IMR-90 (cell line): ENCODE measurements at regions not wholly inside any gene's neighbourhood (a gene's known extent, or its start where the extent isn't known, plus 50 kb on each side); places are given as distances from the start of the nearest gene placed in this dataset.

Source experiments
- ATAC-seq: fragments of 200-7000 bp; cut with Tn5 transposase; 2 replicates; pipeline ENCODE4 v1.9.1; 2020; ENCODE audit warnings: low read depth, mild to moderate bottlenecking, moderate library complexity
- BruUV-seq: library from RNA; stranded (reverse); fragments of 400-500 nt; replicated peaks from 2 replicates; lab custom pipeline; 2021; lab: Mats Ljungman, UMichigan
- CTCF ChIA-PET: fragments of 300-600 bp; formaldehyde crosslinking; extraction: SDS; loops from one replicate; lab custom pipeline; 2021; ENCODE audit warnings: antibody characterized with exemption; lab: Yijun Ruan, JAX
- POLR2A ChIA-PET: fragments of 300-600 bp; sonication (Branson Sonifier 250); formaldehyde crosslinking; loops from one replicate; lab custom pipeline; 2022; ENCODE audit warnings: antibody characterized with exemption; ENCODE audit not compliant: unreplicated experiment; lab: Charles Lee
- DNase-seq: peaks from one replicate; pipeline ENCODE4 v3.0.0; 2013
- H2AFZ ChIP-seq: replicated peaks from 2 replicates; pipeline ENCODE3; 2013; ENCODE audit warnings: low read length, mild to moderate bottlenecking; ENCODE audit not compliant: poor library complexity
- H2AK5ac ChIP-seq: 2 replicates; pipeline ENCODE4 v1.6.1; 2013; ENCODE audit warnings: low read depth, low read length, inconsistent platforms
- H2AK9ac ChIP-seq: replicated peaks from 2 replicates; pipeline ENCODE3; 2013; ENCODE audit warnings: mild to moderate bottlenecking, low read depth, low read length, moderate library complexity; ENCODE audit not compliant: poor library complexity
- H2BK120ac ChIP-seq: 2 replicates; pipeline ENCODE4 v1.6.1; 2013; ENCODE audit warnings: low read depth, low read length, inconsistent platforms
- H2BK15ac ChIP-seq: 3 replicates; pipeline ENCODE4 v1.6.1; 2013; ENCODE audit warnings: low read depth, low read length, inconsistent platforms
- H2BK20ac ChIP-seq: 2 replicates; pipeline ENCODE4 v1.6.1; 2013; ENCODE audit warnings: low read depth, mild to moderate bottlenecking, inconsistent platforms, low read length, moderate library complexity
- H2BK5ac ChIP-seq: 2 replicates; pipeline ENCODE4 v1.6.1; 2013; ENCODE audit warnings: mild to moderate bottlenecking, low read depth, low read length, inconsistent platforms; ENCODE audit not compliant: poor library complexity, severe bottlenecking
- H3K14ac ChIP-seq: replicated peaks from 2 replicates; pipeline ENCODE4 v1.6.1; 2013; ENCODE audit warnings: low read depth, low read length, inconsistent platforms
- H3K18ac ChIP-seq: 2 replicates; pipeline ENCODE4 v1.6.1; 2013; ENCODE audit warnings: low read depth, low read length, control low read depth
- H3K23ac ChIP-seq: 2 replicates; pipeline ENCODE4 v1.6.1; 2013; ENCODE audit warnings: low read depth, low read length, inconsistent platforms
- H3K27ac ChIP-seq: 2 replicates; pipeline ENCODE4 v1.5.1; 2013; ENCODE audit warnings: mild to moderate bottlenecking, control low read depth, low read length; ENCODE audit not compliant: insufficient read depth
- H3K27me3 ChIP-seq: 2 replicates; pipeline ENCODE4 v1.6.1; 2013; ENCODE audit warnings: low read length; ENCODE audit not compliant: control insufficient read depth, insufficient read depth
- H3K36me3 ChIP-seq: 2 replicates; pipeline ENCODE4 v1.6.1; 2013; ENCODE audit warnings: low read length, mixed read lengths; ENCODE audit not compliant: control insufficient read depth, insufficient read depth
- H3K4ac ChIP-seq: 2 replicates; pipeline ENCODE4 v1.6.1; 2013; ENCODE audit warnings: low read depth, low read length, inconsistent platforms
- H3K4me1 ChIP-seq: 2 replicates; pipeline ENCODE4 v1.6.1; 2013; ENCODE audit warnings: low read length, mixed read lengths; ENCODE audit not compliant: control insufficient read depth, insufficient read depth
- H3K4me2 ChIP-seq: 2 replicates; pipeline ENCODE4 v1.6.1; 2013; ENCODE audit warnings: low read depth, mild to moderate bottlenecking, control low read depth, low read length, moderate library complexity
- H3K4me3 ChIP-seq: 2 replicates; pipeline ENCODE4 v1.5.1; 2013; ENCODE audit warnings: low read depth, mild to moderate bottlenecking, control low read depth, low read length, moderate library complexity; ENCODE audit not compliant: insufficient read depth
- H3K56ac ChIP-seq: 2 replicates; pipeline ENCODE4 v1.6.1; 2013; ENCODE audit warnings: low read length, inconsistent platforms; ENCODE audit not compliant: insufficient read depth; ENCODE audit errors: extremely low read depth
- H3K79me1 ChIP-seq, 2 experiments: 2 replicates each; pipeline ENCODE4 v1.6.1; 2013; ENCODE audit warnings: low read length in 2 of 2, inconsistent platforms in 1 of 2, low read depth in 1 of 2
- H3K9ac ChIP-seq: 2 replicates; pipeline ENCODE4 v1.6.1; 2013; ENCODE audit warnings: low read depth, low read length, control low read depth
- H3K9me1 ChIP-seq: 2 replicates; pipeline ENCODE4 v1.6.1; 2013; ENCODE audit warnings: low read length, inconsistent platforms; ENCODE audit not compliant: insufficient read depth
- H3K9me3 ChIP-seq: 2 replicates; pipeline ENCODE4 v1.6.1; 2013; ENCODE audit warnings: low read length; ENCODE audit not compliant: control insufficient read depth, insufficient read depth
- H4K20me1 ChIP-seq: 2 replicates; pipeline ENCODE4 v1.6.1; 2013; ENCODE audit warnings: low read length, inconsistent platforms; ENCODE audit not compliant: insufficient read depth
- H4K5ac ChIP-seq: 2 replicates; pipeline ENCODE4 v1.6.1; 2013; ENCODE audit warnings: mild to moderate bottlenecking, low read depth, low read length, control low read depth
- H4K8ac ChIP-seq, 2 experiments: 2 replicates each; pipeline ENCODE4 v1.6.1; 2013; ENCODE audit warnings: low read depth in 2 of 2, low read length in 2 of 2, control low read depth in 1 of 2, inconsistent platforms in 1 of 2
- H4K91ac ChIP-seq: 2 replicates; pipeline ENCODE4 v1.6.1; 2013; ENCODE audit warnings: low read depth, low read length, inconsistent platforms; ENCODE audit not compliant: insufficient read depth
- BHLHE40 ChIP-seq: fragments of 150-350 bp; IDR thresholded peaks from 2 replicates; pipeline ENCODE4 v1.6.1; 2016; ENCODE audit warnings: mild to moderate bottlenecking, low read depth, low read length
- CEBPB ChIP-seq: IDR thresholded peaks from 2 replicates; pipeline ENCODE4 v1.6.1; 2012; ENCODE audit warnings: low read depth, low read length, improper control_type of control experiment
- CHD1 ChIP-seq: IDR thresholded peaks from 2 replicates; pipeline ENCODE4 v1.6.1; 2012; ENCODE audit warnings: low read depth, low read length, improper control_type of control experiment
- CTCF ChIP-seq: conservative IDR thresholded peaks from 2 replicates; pipeline ENCODE4 v1.5.1; 2012; ENCODE audit warnings: mild to moderate bottlenecking, low read depth, low read length, improper control_type of control experiment
- ELK1 ChIP-seq: fragments of 150-350 bp; IDR thresholded peaks from 2 replicates; pipeline ENCODE4 v1.6.1; 2016; ENCODE audit warnings: low read depth, mild to moderate bottlenecking, low read length, moderate library complexity, borderline replicate concordance
- FOS ChIP-seq: fragments of 150-350 bp; IDR thresholded peaks from 2 replicates; pipeline ENCODE4 v1.6.1; 2016; ENCODE audit warnings: low read depth, low read length
- MAFK ChIP-seq: IDR thresholded peaks from 2 replicates; pipeline ENCODE4 v1.6.1; 2012; ENCODE audit warnings: low read depth, low read length, improper control_type of control experiment
- MAZ ChIP-seq: IDR thresholded peaks from 2 replicates; pipeline ENCODE4 v1.6.1; 2012; ENCODE audit warnings: low read depth, mild to moderate bottlenecking, low read length, improper control_type of control experiment, moderate library complexity, borderline replicate concordance
- MXI1 ChIP-seq: IDR thresholded peaks from 2 replicates; pipeline ENCODE4 v1.6.1; 2012; ENCODE audit warnings: low read depth, mild to moderate bottlenecking, low read length, moderate library complexity, borderline replicate concordance
- NFE2L2 ChIP-seq: fragments of 150-350 bp; IDR thresholded peaks from 2 replicates; pipeline ENCODE4 v1.6.1; 2016; ENCODE audit warnings: low read depth, mild to moderate bottlenecking, low read length
- POLR2A ChIP-seq: IDR thresholded peaks from 2 replicates; pipeline ENCODE4 v1.6.1; 2012; ENCODE audit warnings: mild to moderate bottlenecking, low read depth, low read length
- RAD21 ChIP-seq: IDR thresholded peaks from 2 replicates; pipeline ENCODE4 v1.6.1; 2012; ENCODE audit warnings: low read length, improper control_type of control experiment
- RCOR1 ChIP-seq: IDR thresholded peaks from 2 replicates; pipeline ENCODE4 v1.6.1; 2012; ENCODE audit warnings: mild to moderate bottlenecking, low read length, improper control_type of control experiment; ENCODE audit not compliant: insufficient replicate concordance
- RFX5 ChIP-seq: IDR thresholded peaks from 2 replicates; pipeline ENCODE4 v1.8.0; 2012; ENCODE audit warnings: low read depth, mild to moderate bottlenecking, low read length, moderate library complexity
- SMC3 ChIP-seq: fragments of 150-350 bp; IDR thresholded peaks from 2 replicates; pipeline ENCODE4 v1.6.1; 2016; ENCODE audit warnings: low read depth, mild to moderate bottlenecking, antibody characterized with exemption, low read length, moderate library complexity
- USF2 ChIP-seq: fragments of 150-350 bp; IDR thresholded peaks from 2 replicates; pipeline ENCODE4 v1.6.1; 2017; ENCODE audit warnings: mild to moderate bottlenecking, antibody characterized with exemption, low read length, low read depth
- WGBS, 2 experiments: methylation state at CpG; one replicate each; pipeline versions ENCODE4 v1.1.5 to v1.1.7; 2013; ENCODE audit warnings: missing lambda C conversion rate in 2 of 2; ENCODE audit not compliant: insufficient read length in 1 of 2; ENCODE audit errors: extremely low coverage in 2 of 2; 5-methylcytosine and 5-hydroxymethylcytosine counted together
- dilution Hi-C: fragments of 300-500 bp; cut with HindIII; formaldehyde crosslinking; loops from one replicate; pipeline ENCODE4 v1.14.3; 2018; ENCODE audit warnings: low sequenced_read_pairs; ENCODE audit not compliant: unreplicated experiment
- in situ Hi-C: fragments of 300-500 bp; cut with MboI; formaldehyde crosslinking; loops from 3 replicates; pipeline ENCODE4 v1.14.3; 2019; ENCODE audit warnings: low sequenced_read_pairs, inconsistent platforms, mixed read lengths
- intact Hi-C: fragments of 100-400 bp; cut with micrococcal nuclease; formaldehyde crosslinking; loops from 2 replicates; pipeline ENCODE4 v1.10.0; 2022

GRCh38 chr4:23991444-23991843, 101.6 kb upstream of the PPARGC1A start:
- Histone ChIP-seq H3K18ac (no peak overlapping the region), H3K27me3 (no peaks in the 10 kb centered on the region), H4K20me1 (no peaks in the 10 kb centered on the region), H3K4me3 (no peak overlapping the region), H2AFZ (no peak overlapping the region), H2BK5ac (no peak overlapping the region), H3K9ac (no peak overlapping the region), H3K9me3 (no peaks in the 10 kb centered on the region), H3K14ac (no peak overlapping the region), H3K79me1 (no peaks in the 10 kb centered on the region), H3K4ac (no peak overlapping the region), H2BK20ac (no peak overlapping the region), H3K9me1 (no peaks in the 10 kb centered on the region), H2AK9ac (no peak overlapping the region), H2AK5ac (no peak overlapping the region), H3K56ac (no peak overlapping the region), H4K8ac (no peak overlapping the region), H4K5ac (no peak overlapping the region), H3K4me2 (no peak overlapping the region), H3K4me1 (no peaks in the 10 kb centered on the region), H2BK120ac (no peak overlapping the region), H3K23ac (no peak overlapping the region), H3K27ac (no peak overlapping the region), H3K36me3 (no peaks in the 10 kb centered on the region), H4K91ac (no peak overlapping the region), H2BK15ac (no peak overlapping the region)
- CTCF ChIA-PET: interaction anchor here (0.9 to 1.0 kb wide), 2 partner anchors 9 to 10 kb away, joined by 3 read pairs; no protein-coding TSS in a partner anchor
- POLR2A ChIA-PET: no interaction called here
- intact Hi-C loops (no loop called here), dilution Hi-C loops (no loop called here), in situ Hi-C loops (no loop called here)
- TF ChIP-seq MAFK (no peak), CEBPB (no peak), ELK1 (no peak), MXI1 (no peak), RCOR1 (no peak), CTCF (no peak), RFX5 (no peak), MAZ (no peak), NFE2L2 (no peak), RAD21 (no peak), POLR2A (no peak), USF2 (no peak), SMC3 (no peak), CHD1 (no peak), BHLHE40 (no peak), FOS (no peak)
- WGBS, 2 experiments: no CpG with 5 or more reads among the region's 1 CpG
- DNase-seq (no peak), ATAC-seq (no peak)
- BruUV-seq: no TSS peak
